ENCODE measurements at regions not wholly inside any gene's neighbourhood (a gene's known extent, or its start where the extent isn't known, plus 50 kb on each side); places are given as distances from the start of the nearest gene placed in this dataset.

DNA sequence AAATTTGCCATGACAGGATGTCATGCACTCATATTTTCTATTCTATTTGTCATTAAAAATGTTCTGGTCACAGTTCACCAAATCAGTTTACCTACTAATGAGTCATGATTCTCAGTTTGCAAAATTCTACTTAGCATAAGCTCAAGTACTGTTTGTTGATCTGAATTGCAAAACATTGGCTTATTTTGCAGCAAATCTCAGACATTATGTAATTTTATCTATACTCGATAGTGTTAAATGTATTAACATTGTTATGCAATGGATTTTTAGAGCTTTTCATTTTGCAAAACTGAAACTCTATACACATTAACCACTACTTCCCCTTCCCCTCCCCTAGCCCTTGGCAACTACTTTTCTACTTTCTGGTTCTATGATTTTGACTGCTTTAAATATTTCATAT lies 213.8 kb upstream of the ZFP64 start:
- TF ChIP-seq POLR2A (IDR thresholded peaks at IDR 0.05) (no peak), EP300 (IDR thresholded peaks at IDR 0.05) (no peak), POLR2AphosphoS5 (IDR thresholded peaks at IDR 0.05) (no peak)
- TF ChIP-seq, protein P1, sequence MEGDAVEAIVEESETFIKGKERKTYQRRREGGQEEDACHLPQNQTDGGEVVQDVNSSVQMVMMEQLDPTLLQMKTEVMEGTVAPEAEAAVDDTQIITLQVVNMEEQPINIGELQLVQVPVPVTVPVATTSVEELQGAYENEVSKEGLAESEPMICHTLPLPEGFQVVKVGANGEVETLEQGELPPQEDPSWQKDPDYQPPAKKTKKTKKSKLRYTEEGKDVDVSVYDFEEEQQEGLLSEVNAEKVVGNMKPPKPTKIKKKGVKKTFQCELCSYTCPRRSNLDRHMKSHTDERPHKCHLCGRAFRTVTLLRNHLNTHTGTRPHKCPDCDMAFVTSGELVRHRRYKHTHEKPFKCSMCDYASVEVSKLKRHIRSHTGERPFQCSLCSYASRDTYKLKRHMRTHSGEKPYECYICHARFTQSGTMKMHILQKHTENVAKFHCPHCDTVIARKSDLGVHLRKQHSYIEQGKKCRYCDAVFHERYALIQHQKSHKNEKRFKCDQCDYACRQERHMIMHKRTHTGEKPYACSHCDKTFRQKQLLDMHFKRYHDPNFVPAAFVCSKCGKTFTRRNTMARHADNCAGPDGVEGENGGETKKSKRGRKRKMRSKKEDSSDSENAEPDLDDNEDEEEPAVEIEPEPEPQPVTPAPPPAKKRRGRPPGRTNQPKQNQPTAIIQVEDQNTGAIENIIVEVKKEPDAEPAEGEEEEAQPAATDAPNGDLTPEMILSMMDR (IDR thresholded peaks at IDR 0.05) = no peak
